ENCODE measurements at regions not wholly inside any gene's neighbourhood (a gene's known extent, or its start where the extent isn't known, plus 50 kb on each side); places are given as distances from the start of the nearest gene placed in this dataset.

- no peak for DNase-seq
These were observed 351.0 kb upstream of the NR3C2 start for GRCh38 chr4:148793221-148793620.

- DNase-seq = no peak
These were observed 348.5 kb upstream of the NR3C2 start for GRCh38 chr4:148790691-148791090.

- DNase-seq = no peak
These were observed 348.0 kb upstream of the NR3C2 start for GRCh38 chr4:148790246-148790645.

DNA sequence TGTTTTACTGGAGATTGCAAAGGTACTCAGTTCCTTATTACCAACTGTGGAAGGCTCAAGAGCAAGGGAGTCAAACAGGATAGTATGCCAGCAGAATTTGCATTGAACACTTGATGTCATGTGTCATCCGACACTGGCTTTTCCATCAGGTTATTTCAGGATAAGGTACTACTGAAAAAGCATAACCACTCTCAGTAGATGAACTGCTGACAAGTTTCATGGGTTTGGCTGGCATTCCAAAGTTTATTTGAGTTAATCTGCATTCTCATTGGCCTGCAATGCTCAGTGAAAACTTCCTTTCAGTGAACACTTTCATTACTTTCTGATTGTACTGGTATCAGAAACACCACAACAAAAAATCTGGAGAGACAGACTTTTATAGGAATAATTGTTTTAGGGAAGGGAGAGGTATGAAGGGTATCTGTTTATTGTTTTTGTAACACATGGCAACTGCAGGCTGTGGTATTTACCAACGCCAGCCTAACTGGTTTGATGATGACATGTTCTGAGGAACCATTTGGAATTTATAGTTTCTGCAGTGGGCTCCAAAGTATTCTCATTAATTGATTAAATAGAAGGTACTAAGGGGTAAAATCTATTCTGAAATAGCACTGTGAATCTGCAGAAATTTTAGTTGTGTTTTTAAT, 345.7 kb upstream of the NR3C2 start:
- no peak for DNase-seq

DNA sequence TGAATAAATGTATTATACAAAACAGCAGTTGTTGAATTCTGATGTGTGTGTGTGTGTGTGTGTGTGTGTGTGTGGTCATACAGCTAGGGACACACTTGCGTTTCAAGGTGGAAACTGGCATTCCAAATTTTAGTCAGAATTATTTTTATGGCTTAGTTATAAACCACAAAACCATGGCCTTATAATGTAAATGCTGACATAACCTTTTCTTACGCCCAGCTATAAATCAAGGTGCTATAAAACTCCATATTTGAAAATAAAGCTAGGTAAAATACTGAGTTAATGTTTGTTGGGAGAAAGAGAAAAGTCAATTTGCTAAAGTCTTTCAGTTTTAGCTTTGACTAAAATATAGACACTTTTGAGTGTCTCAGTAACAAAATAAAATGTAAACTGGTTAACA, 345.1 kb upstream of the NR3C2 start:
- DNase-seq = no peak

DNA sequence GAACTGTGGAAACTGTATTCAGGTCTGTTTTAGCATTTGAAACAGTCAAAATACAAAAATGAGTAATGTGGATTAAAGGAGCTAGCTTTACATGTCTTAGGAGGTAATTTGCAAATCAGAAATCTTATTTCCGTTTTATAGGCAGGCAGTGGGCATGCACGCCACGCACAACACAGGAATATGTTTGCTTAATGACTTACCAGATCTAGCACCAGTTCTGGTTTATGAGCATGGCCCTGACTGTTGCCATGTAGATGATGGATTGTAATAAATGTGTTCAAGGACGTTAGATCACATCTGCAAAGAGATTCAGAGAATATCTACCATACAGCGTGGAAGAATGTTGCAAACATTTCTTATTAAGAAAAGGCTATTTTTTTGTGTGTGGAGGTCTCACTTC, 344.5 kb upstream of the NR3C2 start:
- no peak for DNase-seq

- DNase-seq = no peak
These were observed 340.1 kb upstream of the NR3C2 start for GRCh38 chr4:148782284-148782683.

DNA sequence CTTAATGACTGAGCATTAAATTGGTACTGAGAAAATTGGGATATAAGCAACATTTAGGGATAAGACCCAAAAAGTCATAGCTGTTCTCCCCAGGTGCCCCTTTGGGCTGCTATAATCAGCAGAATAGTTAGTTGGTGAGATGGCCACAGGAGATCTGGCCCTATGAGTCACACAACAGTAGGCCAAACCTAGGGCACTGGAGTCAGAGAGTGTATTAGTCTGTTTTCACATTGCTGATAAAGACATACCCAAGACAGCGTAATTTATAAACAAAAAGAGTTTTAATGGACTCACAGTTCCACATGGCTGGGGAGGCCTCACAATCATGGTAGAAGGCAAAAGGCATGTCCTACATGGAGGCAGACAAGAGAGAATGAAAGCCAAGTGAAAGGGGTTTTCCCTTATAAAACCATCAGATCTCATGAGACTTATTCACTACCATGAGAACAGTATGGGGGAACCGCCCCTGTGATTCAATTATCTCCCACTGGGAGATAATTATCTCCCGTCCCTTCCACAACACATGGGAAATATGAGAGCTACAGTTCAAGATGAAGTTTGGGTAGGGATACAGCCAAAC, 338.3 kb upstream of the NR3C2 start:
- DNase-seq = no peak

- no peak for DNase-seq
These were observed 337.6 kb upstream of the NR3C2 start for GRCh38 chr4:148779771-148780170.

DNA sequence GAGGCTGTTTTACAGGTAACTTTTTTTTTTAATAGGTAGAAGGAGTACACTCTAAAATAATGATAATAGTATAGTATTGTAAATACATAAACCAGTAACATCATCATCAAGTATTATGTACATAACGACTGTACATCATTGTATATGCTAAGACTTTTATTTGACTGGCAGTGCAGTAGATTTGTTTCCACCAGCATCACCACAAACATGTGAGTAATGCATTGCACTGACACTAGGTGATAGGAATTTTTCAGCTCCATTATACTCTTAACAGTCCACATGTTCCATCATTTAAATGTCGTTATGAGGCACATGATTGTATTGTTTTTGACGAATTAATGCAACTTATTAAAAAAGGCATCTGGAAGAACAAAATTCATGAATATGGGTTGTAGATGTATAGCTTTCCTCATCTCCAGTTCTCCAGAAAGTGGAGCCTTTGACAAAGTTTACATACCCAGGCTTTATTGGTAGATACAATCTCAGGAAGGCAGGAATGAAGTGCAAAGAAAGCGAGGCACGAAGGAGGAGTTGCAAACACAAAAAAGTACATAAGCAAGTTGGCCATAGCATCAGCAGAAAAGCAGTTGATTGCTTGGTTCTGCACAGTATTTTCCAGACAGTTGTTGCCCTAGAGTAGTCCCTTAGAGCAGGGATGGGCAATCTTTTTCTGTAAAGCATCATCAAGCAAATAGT, 336.9 kb upstream of the NR3C2 start:
- no peak for DNase-seq

DNA sequence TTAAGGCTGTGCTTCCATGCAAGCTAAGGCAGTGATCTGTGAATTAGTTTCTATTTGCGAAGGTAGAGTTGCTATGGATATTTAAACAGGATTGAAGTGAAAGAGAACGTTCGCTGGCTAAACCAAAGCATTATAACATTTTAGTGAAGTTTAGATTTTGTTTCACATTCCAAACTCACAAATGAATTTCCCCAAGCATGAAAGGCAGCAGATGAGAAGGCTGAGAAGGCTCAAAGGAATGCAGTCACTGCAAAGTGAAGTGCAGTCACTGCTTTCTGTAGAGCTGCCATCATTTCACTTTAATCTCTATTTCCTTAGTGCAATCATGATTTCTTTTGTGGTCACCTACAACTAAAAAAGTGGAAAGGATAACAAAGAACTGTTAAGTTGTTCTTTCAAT, 334.7 kb upstream of the NR3C2 start:
- DNase-seq = no peak

DNA sequence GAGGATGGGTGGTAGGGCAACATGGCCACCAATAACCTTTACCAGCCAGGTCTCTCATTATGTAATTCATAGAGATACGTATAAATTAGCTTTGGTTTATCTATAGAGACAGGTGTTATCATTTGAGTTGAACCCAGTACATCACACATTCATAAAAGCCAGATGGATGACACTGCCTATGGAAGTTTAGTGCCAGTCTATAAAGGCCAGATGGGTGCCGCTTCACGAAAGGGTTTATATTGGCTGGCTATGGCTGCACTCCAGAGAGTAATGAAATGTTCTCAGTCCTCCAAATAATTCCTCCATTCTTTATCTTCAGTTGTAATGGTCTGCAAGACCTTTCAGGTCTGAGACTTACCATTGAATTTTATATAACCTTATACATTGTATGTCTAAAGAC, 331.9 kb upstream of the NR3C2 start:
- DNase-seq = no peak

- no peak for DNase-seq
These were observed 331.1 kb upstream of the NR3C2 start for GRCh38 chr4:148773313-148773712.

DNA sequence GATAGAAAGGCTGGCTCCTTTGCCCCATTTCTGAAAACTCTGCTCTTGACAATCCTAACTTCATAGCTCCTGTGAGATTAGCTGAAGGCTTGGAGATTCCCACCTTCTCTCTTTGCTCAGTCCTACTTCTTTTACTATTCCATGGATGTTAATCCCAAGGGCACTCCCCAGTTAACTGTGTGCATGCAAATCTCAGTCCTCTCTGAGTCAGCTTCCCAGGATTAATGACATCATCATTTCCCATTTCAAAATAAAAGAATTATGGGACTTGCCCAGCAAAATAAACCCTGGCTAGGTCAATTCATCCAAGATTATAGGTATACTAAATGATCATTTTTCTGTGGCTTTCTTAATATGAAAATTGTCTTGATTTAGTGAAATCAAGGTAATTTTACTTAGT, 328.6 kb upstream of the NR3C2 start:
- DNase-seq = no peak

GRCh38 chr4:148770377-148770776, 328.2 kb upstream of the NR3C2 start:
- no peak for DNase-seq

GRCh38 chr4:148764720-148765119, 322.5 kb upstream of the NR3C2 start:
- no peak for DNase-seq

GRCh38 chr4:148757171-148757570, 315.0 kb upstream of the NR3C2 start:
- no peak for DNase-seq

- no peak for DNase-seq
These were observed 307.2 kb upstream of the NR3C2 start for GRCh38 chr4:148749403-148749802.

- DNase-seq = no peak
These were observed 305.6 kb upstream of the NR3C2 start for GRCh38 chr4:148747721-148748268.

DNA sequence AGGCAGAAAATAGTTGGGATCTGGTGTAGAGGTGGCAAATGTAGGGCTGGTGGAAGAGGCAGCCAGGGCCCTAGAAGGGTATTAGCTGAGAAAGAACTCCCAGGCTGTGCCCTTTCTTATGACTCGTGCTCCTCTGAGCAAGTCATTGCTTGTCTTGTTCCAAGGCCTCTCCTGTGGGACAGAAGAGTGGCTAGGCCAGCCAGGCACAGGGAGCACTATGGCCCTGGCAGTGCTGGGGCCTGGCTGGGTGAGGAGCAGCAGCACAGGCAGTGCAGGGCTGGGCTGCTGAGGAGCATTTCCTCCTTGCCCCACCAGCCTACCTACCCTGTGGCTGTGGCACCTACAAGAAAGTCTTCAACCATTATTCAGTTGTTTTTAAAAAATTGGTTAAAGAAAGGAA, 298.5 kb upstream of the NR3C2 start:
- no peak for DNase-seq

DNA sequence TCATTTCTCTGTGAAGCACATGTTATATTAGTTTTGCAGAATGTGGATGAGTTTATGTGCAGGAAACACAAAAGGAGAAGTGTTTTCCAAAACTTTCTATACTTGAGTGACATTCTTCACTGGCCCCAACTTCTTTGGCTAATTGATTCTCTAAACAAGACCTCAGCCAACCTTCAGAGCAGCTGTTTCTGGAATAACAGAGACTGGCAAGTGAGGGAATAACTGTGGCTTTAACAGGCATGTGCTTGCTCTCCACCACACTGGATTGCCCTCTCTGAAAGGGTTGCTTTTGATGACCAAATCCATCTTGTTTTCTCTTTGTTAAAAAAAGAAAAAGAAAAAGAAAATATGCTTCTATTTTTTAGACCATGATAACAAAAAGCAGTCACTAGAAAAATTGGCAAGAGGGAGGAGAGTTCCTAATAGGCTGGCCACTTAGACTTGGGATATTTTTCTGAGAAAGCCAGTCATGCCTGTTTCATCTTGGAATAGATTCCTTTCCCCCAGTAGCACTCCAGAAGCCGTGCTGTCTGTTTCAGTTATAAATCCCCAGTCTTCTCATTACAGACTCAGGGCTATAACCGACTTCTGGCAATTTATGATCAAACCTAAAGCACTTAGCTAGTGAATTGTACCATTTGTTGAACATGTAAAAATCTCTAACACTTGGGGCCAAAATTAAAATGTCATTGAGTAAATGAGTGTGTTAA, 295.0 kb upstream of the NR3C2 start:
- no peak for DNase-seq

- DNase-seq = peak; percentile 2 to 16
These were observed 293.4 kb upstream of the NR3C2 start for GRCh38 chr4:148735432-148736155.

GRCh38 chr4:148730766-148731165, 288.6 kb upstream of the NR3C2 start:
- no peak for DNase-seq
